HG03520 (cell line): ENCODE measurements at regions not wholly inside any gene's neighbourhood (a gene's known extent, or its start where the extent isn't known, plus 50 kb on each side); places are given as distances from the start of the nearest gene placed in this dataset.
"Not testable (repeated sequence)": the region's sequence is repeated elsewhere in the genome, so short reads cannot be mapped to it uniquely, and the experiment has no call there.

ENCODE experiments used
- ATAC-seq: cut with Tn5 transposase; IDR thresholded peaks from one replicate; pipeline ENCODE4 v1.9.1; 2021; ENCODE audit warnings: mild to moderate bottlenecking, moderate library complexity; ENCODE audit not compliant: unreplicated experiment

DNA sequence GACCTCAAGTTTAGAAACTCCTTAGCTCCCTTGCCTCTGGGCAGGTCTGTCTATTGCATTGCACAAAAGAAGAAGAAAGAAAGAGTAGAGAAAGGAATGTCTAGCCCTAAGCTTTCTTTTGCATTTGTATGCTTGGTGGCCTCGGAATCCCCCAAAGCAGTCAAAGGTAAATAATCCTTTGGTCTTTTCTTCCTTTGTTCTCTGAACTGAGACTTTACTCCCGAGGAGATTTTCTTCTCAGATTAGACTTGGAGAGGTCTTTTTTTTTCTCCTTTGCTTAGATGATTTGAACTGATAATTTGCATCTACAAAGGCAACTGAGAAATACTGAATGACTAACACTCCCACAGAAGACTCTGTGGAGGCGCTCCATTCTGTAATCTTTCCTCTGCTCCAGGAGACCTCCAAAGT is 93.2 kb downstream of the AKR1D1 start:
- no peak for ATAC-seq

GRCh38 chr7:138170298-138170697 is 94.0 kb downstream of the AKR1D1 start:
- no peak for ATAC-seq

DNA sequence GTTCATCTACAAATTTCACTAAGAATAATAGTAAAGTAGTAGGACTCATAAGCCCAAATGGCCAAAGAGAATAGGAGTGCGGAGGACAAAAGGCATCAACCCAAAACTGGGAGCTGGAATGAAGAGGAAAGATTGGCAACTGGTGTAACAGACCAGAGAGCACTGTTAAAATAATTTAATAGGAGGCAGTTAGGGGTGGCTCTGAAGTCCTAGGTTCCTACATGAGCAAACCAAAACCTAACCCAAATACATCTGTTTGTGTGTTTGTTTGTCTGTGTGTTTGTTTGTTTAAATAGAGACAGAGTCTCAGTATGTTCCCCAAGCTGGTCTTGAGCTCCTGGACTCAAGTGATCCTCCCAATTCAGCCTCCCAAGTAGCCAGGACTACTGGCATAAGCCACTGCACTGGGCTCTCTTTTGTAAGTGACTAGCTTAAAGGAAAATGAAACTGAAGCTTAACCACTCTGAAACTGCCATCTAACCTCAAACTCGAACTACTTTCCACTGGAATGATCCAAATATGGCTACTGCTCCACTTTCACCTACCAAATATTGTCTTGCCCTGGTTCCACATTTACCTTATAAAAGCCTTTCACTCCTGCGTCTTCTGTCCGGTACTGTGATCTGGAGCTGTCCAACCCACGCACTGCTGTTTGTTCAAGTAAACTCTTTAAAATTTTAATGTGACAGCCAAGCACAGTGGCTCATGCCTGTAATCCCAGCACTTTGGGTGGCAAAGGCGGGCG is 94.9 kb downstream of the AKR1D1 start:
- peak; percentile 91 for ATAC-seq

GRCh38 chr7:138173548-138173947 is 97.3 kb downstream of the AKR1D1 start:
- no peak for ATAC-seq

DNA sequence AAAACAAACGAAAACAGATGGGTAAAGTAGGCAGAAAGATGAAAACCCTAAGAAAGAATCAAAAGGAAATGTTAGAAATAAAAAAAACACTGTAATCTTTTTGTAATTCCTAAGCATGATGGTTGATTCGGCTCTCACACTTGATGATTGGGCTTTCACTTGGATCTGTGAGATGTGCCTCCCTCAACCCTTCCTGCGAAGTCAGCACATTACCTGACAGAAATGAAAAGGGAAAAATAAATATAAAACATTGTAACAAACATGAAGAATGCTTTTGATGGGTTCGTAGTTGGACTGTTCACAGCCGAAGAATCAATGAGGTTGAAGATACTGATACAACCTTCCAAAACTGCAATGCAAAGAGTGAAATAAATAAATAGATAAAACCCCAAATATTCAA is 99.8 kb downstream of the AKR1D1 start:
- ATAC-seq = no peak

GRCh38 chr7:138184191-138184590 is 107.9 kb downstream of the AKR1D1 start:
- no peak for ATAC-seq

DNA sequence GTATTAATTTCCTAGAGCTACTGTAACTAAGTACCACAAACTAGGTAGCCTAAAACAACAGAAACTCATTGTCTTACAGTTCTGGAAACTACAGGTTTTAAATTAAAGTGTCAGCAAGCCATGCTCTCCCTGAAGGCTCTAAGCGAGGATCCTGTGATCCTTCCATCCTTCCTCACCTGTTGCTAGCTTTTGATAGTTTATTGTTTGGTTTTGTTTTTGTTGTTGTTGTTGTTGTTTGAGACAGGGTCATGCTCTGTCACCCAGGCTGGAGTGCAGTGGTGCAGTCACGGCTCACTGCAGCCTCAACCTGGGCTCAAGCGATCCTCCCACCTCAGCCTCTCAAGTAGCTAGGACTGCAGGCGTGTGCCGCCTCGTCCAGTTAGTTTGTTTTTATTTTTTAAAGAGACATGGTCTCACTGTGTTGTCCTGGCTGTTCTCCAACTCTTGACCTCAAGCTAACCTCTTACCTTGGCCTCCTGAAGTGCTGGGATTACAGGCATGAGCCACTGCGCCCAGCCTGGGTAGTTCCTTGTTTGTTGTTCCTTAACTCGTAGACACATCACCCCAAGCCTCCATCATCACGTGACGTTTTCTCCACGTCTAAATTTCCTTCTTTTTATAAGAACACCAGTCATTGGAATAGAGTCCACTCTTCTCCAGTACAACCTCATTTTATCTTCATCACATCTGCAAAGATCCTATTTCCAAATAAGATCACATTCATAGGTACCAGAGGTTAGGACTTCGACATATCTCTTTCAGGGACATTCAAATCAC is 109.1 kb downstream of the AKR1D1 start:
- no peak for ATAC-seq

- ATAC-seq = no peak
These were observed 110.7 kb downstream of the AKR1D1 start for GRCh38 chr7:138186951-138187351.

DNA sequence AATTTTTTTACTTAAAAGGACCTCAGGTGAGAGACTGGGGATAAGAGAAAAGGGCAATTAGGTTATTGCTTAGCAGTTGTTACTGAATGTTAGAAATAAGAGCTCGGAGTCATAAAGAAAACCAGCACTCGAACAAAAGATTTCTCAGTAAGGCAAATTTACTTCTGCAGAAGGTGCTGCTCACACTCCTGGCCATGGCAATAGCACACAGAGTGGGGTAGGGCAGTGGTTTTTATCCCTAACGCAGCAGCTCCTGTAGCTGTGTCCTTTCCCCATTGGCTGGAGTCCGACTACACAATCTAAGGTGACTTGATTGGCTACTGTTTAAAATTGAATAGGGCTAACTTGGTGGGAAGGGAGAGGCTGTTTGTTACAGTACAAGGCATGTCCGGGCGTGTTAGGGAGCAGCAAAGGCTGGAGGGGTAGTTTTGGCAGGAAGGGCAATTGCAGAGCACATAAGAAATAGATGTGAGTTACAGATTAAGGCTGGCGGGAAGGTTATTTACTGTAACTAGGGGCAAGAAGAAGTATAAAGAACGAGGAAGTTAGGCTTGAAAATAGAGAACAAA is 112.1 kb downstream of the AKR1D1 start:
- no peak for ATAC-seq

DNA sequence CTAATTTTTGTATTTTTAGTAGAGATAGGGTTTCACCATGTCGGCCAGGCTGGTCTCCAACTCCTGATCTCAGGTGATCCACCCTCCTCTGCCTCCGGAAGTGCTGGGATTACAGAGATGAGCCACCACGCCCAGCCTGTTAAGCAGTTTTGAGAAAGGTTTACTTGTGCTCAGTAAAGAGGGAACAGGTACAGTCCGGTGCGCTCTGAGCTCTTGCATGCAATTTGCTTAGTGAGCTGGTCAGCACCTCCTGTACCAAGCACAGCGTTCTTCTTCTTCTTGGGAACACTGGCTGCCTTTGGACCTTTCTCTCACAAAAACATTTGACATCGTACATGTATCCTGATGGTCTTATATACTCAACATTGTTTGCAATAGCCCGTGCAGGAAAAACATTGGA is 118.3 kb downstream of the AKR1D1 start:
- no peak for ATAC-seq

- no peak for ATAC-seq
These were observed 118.9 kb downstream of the AKR1D1 start for GRCh38 chr7:138195151-138195571.

GRCh38 chr7:138196503-138196946 is 120.3 kb downstream of the AKR1D1 start:
- not testable (repeated sequence) for ATAC-seq

GRCh38 chr7:138196971-138197896 is 121.0 kb downstream of the AKR1D1 start:
- ATAC-seq = no peak

- ATAC-seq = no peak
These were observed 128.2 kb downstream of the AKR1D1 start for GRCh38 chr7:138204285-138204981.

DNA sequence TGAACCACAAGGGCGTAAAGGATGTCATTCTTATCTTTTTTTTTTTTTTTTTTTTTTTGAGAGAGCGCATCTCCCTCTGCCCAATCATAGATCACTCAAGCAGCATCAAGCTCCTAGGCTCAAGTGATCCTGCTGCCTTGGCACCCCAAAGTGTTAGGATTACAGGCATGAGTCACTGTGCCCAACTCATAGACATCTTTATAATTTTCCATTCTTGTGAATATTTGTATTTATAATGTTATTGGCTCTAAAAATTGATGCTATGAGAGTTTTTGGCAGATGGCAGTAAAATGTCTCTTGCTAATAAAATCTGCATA is 128.7 kb downstream of the AKR1D1 start:
- no peak for ATAC-seq

GRCh38 chr7:138205614-138206150 is 129.4 kb downstream of the AKR1D1 start:
- no peak for ATAC-seq

DNA sequence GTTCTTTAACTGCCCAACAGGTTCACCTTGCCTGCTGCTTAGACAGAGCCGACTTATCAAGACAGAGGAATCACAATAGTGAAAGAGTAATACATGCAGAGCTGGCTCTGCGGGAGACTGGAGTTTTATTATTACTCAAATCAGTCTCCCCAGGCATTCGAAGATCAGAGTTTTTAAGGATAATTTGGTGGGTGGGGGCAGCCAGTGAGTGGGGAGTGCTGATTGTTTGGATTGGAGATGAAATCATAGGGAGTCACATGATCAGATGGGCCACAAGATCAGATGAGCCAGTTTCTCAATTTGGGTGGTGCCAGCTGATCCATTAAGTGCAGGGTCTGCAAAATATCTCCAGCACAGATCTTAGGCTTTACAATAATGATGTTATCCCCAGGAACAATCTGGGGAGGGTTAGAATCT is 131.3 kb downstream of the AKR1D1 start:
- no peak for ATAC-seq

- ATAC-seq = no peak
These were observed 131.9 kb downstream of the AKR1D1 start for GRCh38 chr7:138208142-138208570.

- ATAC-seq = no peak
These were observed 132.6 kb downstream of the AKR1D1 start for GRCh38 chr7:138208864-138209263.

GRCh38 chr7:138212314-138212713 is 136.1 kb downstream of the AKR1D1 start:
- ATAC-seq = no peak
